Liver (tissue), 8 donors: ENCODE measurements at regions not wholly inside any gene's neighbourhood (a gene's known extent, or its start where the extent isn't known, plus 50 kb on each side); places are given as distances from the start of the nearest gene placed in this dataset.

ENCODE experiments used
- DNase-seq: peaks from one replicate; pipeline ENCODE4 v3.0.0-alpha.2; 2017; ENCODE audit warnings: low spot score
- H3K27ac ChIP-seq, 2 donors: one replicate each; pipeline ENCODE4 v1.7.0; 2013; ENCODE audit warnings: inconsistent platforms in 2 of 2, low read length in 2 of 2, control low read depth in 1 of 2, low read depth in 1 of 2, mild to moderate bottlenecking in 1 of 2
- H3K27me3 ChIP-seq, 4 donors: one replicate each; pipeline versions ENCODE4 v1.6.1 to v1.7.0; 2013; ENCODE audit warnings: low read length in 3 of 4, inconsistent platforms in 1 of 4, mild to moderate bottlenecking in 1 of 4, moderate library complexity in 1 of 4; ENCODE audit not compliant: control insufficient read depth in 4 of 4, insufficient read depth in 4 of 4
- H3K36me3 ChIP-seq, 4 donors: one replicate each; pipeline versions ENCODE4 v1.6.1 to v1.7.0; 2013; ENCODE audit warnings: low read length in 3 of 4, mild to moderate bottlenecking in 3 of 4, low read depth in 1 of 4, moderate library complexity in 1 of 4; ENCODE audit not compliant: control insufficient read depth in 4 of 4, insufficient read depth in 3 of 4
- H3K4me1 ChIP-seq, 4 donors: one replicate each; pipeline versions ENCODE4 v1.6.1 to v1.7.0; 2013; ENCODE audit warnings: low read length in 3 of 4, mild to moderate bottlenecking in 3 of 4, moderate library complexity in 1 of 4; ENCODE audit not compliant: control insufficient read depth in 4 of 4, insufficient read depth in 4 of 4
- H3K4me3 ChIP-seq, 3 donors: one replicate each; pipeline versions ENCODE4 v1.6.1 to v1.7.0; 2013; ENCODE audit warnings: low read length in 3 of 3, control low read depth in 1 of 3, low read depth in 1 of 3, mild to moderate bottlenecking in 1 of 3
- H3K9ac ChIP-seq, 2 donors: one replicate each; pipeline ENCODE4 v1.7.0; 2013; ENCODE audit warnings: low read length in 2 of 2, mild to moderate bottlenecking in 2 of 2, moderate library complexity in 2 of 2, control low read depth in 1 of 2, low read depth in 1 of 2
- H3K9me3 ChIP-seq, 4 donors: one replicate each; pipeline versions ENCODE4 v1.6.1 to v1.7.0; 2013; ENCODE audit warnings: low read length in 3 of 4; ENCODE audit not compliant: control insufficient read depth in 4 of 4
- EGR1 ChIP-seq, 2 donors: IDR thresholded peaks; 2 replicates each; pipeline ENCODE4 v1.6.1; 2016 to 2018; ENCODE audit warnings: antibody characterized with exemption in 2 of 2, low read depth in 2 of 2
- FOXA1 ChIP-seq: IDR thresholded peaks from 2 replicates; pipeline ENCODE4 v1.6.1; 2016; ENCODE audit warnings: antibody characterized with exemption
- FOXA2 ChIP-seq: IDR thresholded peaks from 2 replicates; pipeline ENCODE4 v1.6.1; 2016; ENCODE audit warnings: antibody characterized with exemption
- GABPA ChIP-seq, 2 donors: IDR thresholded peaks in 1 of 2; conservative IDR thresholded peaks in 1 of 2; 2 replicates each; pipeline ENCODE4 v1.6.1; 2016; ENCODE audit warnings: antibody characterized with exemption in 2 of 2, mild to moderate bottlenecking in 1 of 2, moderate library complexity in 1 of 2
- HNF4A ChIP-seq, 2 donors: conservative IDR thresholded peaks; 2 replicates each; pipeline ENCODE4 v1.6.1; 2016; ENCODE audit warnings: antibody characterized with exemption in 2 of 2, mild to moderate bottlenecking in 2 of 2
- HNF4G ChIP-seq: IDR thresholded peaks from 2 replicates; pipeline ENCODE4 v1.6.1; 2016; ENCODE audit warnings: antibody characterized with exemption
- JUND ChIP-seq, 2 donors: IDR thresholded peaks; 2 replicates each; pipeline ENCODE4 v1.6.1; 2016; ENCODE audit warnings: antibody characterized with exemption in 2 of 2
- MAX ChIP-seq: IDR thresholded peaks from 2 replicates; pipeline ENCODE4 v1.6.1; 2016; ENCODE audit warnings: antibody characterized with exemption
- NR2F2 ChIP-seq: IDR thresholded peaks from 2 replicates; pipeline ENCODE4 v1.6.1; 2016; ENCODE audit warnings: antibody characterized with exemption
- RAD21 ChIP-seq, 2 donors: IDR thresholded peaks; 2 replicates each; pipeline ENCODE4 v1.6.1; 2016; ENCODE audit warnings: antibody characterized with exemption in 2 of 2, mild to moderate bottlenecking in 2 of 2
- RXRA ChIP-seq, 2 donors: IDR thresholded peaks; 2 replicates each; pipeline ENCODE4 v1.6.1; 2017 to 2018; ENCODE audit warnings: antibody characterized with exemption in 2 of 2, mild to moderate bottlenecking in 1 of 2
- SP1 ChIP-seq: IDR thresholded peaks from 2 replicates; pipeline ENCODE4 v1.6.1; 2018; ENCODE audit warnings: antibody characterized with exemption, mild to moderate bottlenecking
- TAF1 ChIP-seq: conservative IDR thresholded peaks from 2 replicates; pipeline ENCODE4 v1.6.1; 2016; ENCODE audit warnings: antibody characterized with exemption, mild to moderate bottlenecking
- YY1 ChIP-seq: IDR thresholded peaks from 2 replicates; pipeline ENCODE4 v1.6.1; 2016; ENCODE audit warnings: antibody characterized with exemption, mild to moderate bottlenecking
- WGBS: extraction: QIAGEN DNeasy Blood & Tissue Kit; methylation state at CpG from one replicate; pipeline ENCODE4 v1.1.7; 2013; 5-methylcytosine and 5-hydroxymethylcytosine counted together
- TF ChIP-seq, protein P1 (sequence below): IDR thresholded peaks from 2 replicates; pipeline ENCODE4 v1.6.1; 2016; ENCODE audit warnings: antibody characterized with exemption, mild to moderate bottlenecking
- TF ChIP-seq, protein P2 (sequence below): fragments of 150-350 bp; IDR thresholded peaks from 2 replicates; pipeline ENCODE4 v1.5.1; 2017; ENCODE audit warnings: improper control_type of control experiment, low read depth, low read length; ENCODE audit not compliant: missing input control
- TF ChIP-seq, protein P3 (sequence below): IDR thresholded peaks from 2 replicates; pipeline ENCODE4 v1.6.1; 2016; ENCODE audit warnings: antibody characterized with exemption
- TF ChIP-seq, protein P4 (sequence below): IDR thresholded peaks from 2 replicates; pipeline ENCODE4 v1.6.1; 2016; ENCODE audit warnings: antibody characterized with exemption
- donor health status: healthy.
- donor health status: healthy.
- donor health status: healthy.
- donor health status: healthy.
- donor health status: healthy.

DNA sequence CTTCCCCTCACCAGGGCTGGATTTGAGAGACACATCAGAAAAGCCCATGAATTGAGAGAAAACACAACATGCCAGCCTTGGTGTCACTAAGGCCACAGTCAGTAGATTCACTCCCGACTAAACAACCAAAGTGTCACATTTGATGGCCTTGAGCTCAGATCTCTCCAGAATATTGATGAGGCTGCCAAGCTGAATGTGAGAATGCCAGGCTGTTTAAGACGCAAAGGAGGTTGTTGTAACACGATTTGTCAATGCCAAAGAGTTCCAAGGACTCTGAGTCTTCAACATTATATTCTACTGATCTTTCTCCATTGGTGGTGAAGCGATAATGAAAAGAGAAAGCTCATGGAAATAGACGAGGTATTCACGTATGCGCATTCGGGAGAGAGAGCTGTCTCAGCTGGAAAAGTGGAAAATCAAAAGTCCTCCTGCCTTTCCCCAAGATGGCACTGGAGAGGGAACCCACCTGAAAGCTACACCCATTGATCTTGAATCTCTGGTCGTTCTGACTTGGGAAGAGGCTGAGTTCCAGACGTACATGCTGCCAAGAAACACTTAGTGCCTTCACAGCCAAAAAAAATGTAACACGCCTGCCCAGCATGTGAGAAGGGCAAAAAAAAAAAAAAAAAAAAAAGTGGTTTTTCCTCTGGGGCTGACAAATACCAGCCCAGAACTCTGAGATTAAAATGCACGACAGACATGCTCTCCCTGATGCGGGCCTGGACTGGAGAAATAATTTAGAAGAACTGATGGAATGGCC, 1159.6 kb downstream of the VRK1 start:
- 76% methylated on average over 13 of the region's 13 CpGs for WGBS
- peaks cover 0 to 2% (median under 1%) of the 10 kb centered on the region in 4 donors for H3K9me3 ChIP-seq
- no peaks in the 10 kb centered on the region for H3K27me3 ChIP-seq
- H3K9ac ChIP-seq, result no peak overlapping the region
- no peak overlapping the region for H3K27ac ChIP-seq
- H3K36me3 ChIP-seq, result no peaks in the 10 kb centered on the region
- H3K4me3 ChIP-seq, result no peak overlapping the region
- no peaks in the 10 kb centered on the region for H3K4me1 ChIP-seq
- no peak for TF ChIP-seq HNF4G
- TF ChIP-seq MAX, result no peak
- no peak for TF ChIP-seq RAD21 (IDR thresholded peaks at IDR 0.05)
- no peak for TF ChIP-seq SP1
- TF ChIP-seq GABPA (IDR thresholded peaks at IDR 0.05 in 1 of 2, conservative IDR thresholded peaks at IDR 0.05 in 1 of 2), result no peak
- TF ChIP-seq TAF1, result no peak
- TF ChIP-seq, protein P1, sequence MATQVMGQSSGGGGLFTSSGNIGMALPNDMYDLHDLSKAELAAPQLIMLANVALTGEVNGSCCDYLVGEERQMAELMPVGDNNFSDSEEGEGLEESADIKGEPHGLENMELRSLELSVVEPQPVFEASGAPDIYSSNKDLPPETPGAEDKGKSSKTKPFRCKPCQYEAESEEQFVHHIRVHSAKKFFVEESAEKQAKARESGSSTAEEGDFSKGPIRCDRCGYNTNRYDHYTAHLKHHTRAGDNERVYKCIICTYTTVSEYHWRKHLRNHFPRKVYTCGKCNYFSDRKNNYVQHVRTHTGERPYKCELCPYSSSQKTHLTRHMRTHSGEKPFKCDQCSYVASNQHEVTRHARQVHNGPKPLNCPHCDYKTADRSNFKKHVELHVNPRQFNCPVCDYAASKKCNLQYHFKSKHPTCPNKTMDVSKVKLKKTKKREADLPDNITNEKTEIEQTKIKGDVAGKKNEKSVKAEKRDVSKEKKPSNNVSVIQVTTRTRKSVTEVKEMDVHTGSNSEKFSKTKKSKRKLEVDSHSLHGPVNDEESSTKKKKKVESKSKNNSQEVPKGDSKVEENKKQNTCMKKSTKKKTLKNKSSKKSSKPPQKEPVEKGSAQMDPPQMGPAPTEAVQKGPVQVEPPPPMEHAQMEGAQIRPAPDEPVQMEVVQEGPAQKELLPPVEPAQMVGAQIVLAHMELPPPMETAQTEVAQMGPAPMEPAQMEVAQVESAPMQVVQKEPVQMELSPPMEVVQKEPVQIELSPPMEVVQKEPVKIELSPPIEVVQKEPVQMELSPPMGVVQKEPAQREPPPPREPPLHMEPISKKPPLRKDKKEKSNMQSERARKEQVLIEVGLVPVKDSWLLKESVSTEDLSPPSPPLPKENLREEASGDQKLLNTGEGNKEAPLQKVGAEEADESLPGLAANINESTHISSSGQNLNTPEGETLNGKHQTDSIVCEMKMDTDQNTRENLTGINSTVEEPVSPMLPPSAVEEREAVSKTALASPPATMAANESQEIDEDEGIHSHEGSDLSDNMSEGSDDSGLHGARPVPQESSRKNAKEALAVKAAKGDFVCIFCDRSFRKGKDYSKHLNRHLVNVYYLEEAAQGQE, result no peak
- TF ChIP-seq EGR1 (IDR thresholded peaks at IDR 0.05; ENCODE audit: low read depth in 2 of 2), result no peak
- TF ChIP-seq, protein P2, sequence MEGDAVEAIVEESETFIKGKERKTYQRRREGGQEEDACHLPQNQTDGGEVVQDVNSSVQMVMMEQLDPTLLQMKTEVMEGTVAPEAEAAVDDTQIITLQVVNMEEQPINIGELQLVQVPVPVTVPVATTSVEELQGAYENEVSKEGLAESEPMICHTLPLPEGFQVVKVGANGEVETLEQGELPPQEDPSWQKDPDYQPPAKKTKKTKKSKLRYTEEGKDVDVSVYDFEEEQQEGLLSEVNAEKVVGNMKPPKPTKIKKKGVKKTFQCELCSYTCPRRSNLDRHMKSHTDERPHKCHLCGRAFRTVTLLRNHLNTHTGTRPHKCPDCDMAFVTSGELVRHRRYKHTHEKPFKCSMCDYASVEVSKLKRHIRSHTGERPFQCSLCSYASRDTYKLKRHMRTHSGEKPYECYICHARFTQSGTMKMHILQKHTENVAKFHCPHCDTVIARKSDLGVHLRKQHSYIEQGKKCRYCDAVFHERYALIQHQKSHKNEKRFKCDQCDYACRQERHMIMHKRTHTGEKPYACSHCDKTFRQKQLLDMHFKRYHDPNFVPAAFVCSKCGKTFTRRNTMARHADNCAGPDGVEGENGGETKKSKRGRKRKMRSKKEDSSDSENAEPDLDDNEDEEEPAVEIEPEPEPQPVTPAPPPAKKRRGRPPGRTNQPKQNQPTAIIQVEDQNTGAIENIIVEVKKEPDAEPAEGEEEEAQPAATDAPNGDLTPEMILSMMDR, result no peak
- no peak for TF ChIP-seq YY1
- no peak for TF ChIP-seq FOXA1
- TF ChIP-seq, protein P3, sequence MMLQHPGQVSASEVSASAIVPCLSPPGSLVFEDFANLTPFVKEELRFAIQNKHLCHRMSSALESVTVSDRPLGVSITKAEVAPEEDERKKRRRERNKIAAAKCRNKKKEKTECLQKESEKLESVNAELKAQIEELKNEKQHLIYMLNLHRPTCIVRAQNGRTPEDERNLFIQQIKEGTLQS, result no peak
- no peak for TF ChIP-seq NR2F2
- no peak for TF ChIP-seq RXRA (IDR thresholded peaks at IDR 0.05)
- DNase-seq, result no peak

- Histone ChIP-seq H3K4me3 (no peak overlapping the region), H3K36me3 (no peaks in the 10 kb centered on the region), H3K9ac (no peak overlapping the region), H3K27me3 (no peaks in the 10 kb centered on the region), H3K27ac (no peak overlapping the region), H3K4me1 (no peaks in the 10 kb centered on the region), H3K9me3 (peaks cover 0 to 2% (median under 1%) of the 10 kb centered on the region in 4 donors)
- TF ChIP-seq SP1 (no peak), YY1 (no peak), EGR1 (IDR thresholded peaks at IDR 0.05; ENCODE audit: low read depth in 2 of 2) (no peak), JUND (IDR thresholded peaks at IDR 0.05) (no peak), GABPA (IDR thresholded peaks at IDR 0.05 in 1 of 2, conservative IDR thresholded peaks at IDR 0.05 in 1 of 2) (no peak), HNF4A (conservative IDR thresholded peaks at IDR 0.05) (no peak), RAD21 (IDR thresholded peaks at IDR 0.05) (no peak), MAX (no peak), NR2F2 (no peak), FOXA2 (no peak), HNF4G (no peak), RXRA (IDR thresholded peaks at IDR 0.05) (no peak)
- TF ChIP-seq, protein P1, result no peak
- TF ChIP-seq, protein P4, sequence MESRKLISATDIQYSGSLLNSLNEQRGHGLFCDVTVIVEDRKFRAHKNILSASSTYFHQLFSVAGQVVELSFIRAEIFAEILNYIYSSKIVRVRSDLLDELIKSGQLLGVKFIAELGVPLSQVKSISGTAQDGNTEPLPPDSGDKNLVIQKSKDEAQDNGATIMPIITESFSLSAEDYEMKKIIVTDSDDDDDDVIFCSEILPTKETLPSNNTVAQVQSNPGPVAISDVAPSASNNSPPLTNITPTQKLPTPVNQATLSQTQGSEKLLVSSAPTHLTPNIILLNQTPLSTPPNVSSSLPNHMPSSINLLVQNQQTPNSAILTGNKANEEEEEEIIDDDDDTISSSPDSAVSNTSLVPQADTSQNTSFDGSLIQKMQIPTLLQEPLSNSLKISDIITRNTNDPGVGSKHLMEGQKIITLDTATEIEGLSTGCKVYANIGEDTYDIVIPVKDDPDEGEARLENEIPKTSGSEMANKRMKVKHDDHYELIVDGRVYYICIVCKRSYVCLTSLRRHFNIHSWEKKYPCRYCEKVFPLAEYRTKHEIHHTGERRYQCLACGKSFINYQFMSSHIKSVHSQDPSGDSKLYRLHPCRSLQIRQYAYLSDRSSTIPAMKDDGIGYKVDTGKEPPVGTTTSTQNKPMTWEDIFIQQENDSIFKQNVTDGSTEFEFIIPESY, result no peak
- TF ChIP-seq, protein P3, result no peak
- no peak for DNase-seq
- WGBS, result 83% methylated on average over 4 of the region's 4 CpGs
Observed at GRCh38 chr14:97959251-97959650, 1162.1 kb downstream of the VRK1 start.
